Mesendoderm (in vitro differentiated cells): ENCODE measurements at regions not wholly inside any gene's neighbourhood (a gene's known extent, or its start where the extent isn't known, plus 50 kb on each side); places are given as distances from the start of the nearest gene placed in this dataset.

Source experiments
- DNase-seq: peaks from one replicate; pipeline ENCODE4 v3.0.0; 2013
- H2AK5ac ChIP-seq: 2 replicates; pipeline ENCODE4 v1.6.1; 2013; ENCODE audit warnings: low read length, inconsistent platforms
- H2BK120ac ChIP-seq: 2 replicates; pipeline ENCODE4 v1.6.1; 2013; ENCODE audit warnings: low read depth, mild to moderate bottlenecking, low read length, moderate library complexity, mixed read lengths
- H2BK15ac ChIP-seq: replicated peaks from 2 replicates; pipeline ENCODE4 v1.6.1; 2013; ENCODE audit warnings: low read depth, mild to moderate bottlenecking, moderate library complexity
- H2BK5ac ChIP-seq: 2 replicates; pipeline ENCODE4 v1.6.1; 2013; ENCODE audit warnings: low read length, inconsistent platforms
- H3K18ac ChIP-seq: 2 replicates; pipeline ENCODE4 v1.6.1; 2013; ENCODE audit warnings: mild to moderate bottlenecking, low read length, mixed read lengths
- H3K23ac ChIP-seq: one replicate; pipeline ENCODE4 v1.6.1; 2013; ENCODE audit warnings: low read length
- H3K27ac ChIP-seq: 2 replicates; pipeline ENCODE4 v1.5.1; 2013; ENCODE audit warnings: low read depth, mild to moderate bottlenecking, inconsistent platforms, low read length, moderate library complexity
- H3K27me3 ChIP-seq: 2 replicates; pipeline ENCODE4 v1.6.1; 2013; ENCODE audit warnings: low read length, control low read depth, mild to moderate bottlenecking, inconsistent platforms; ENCODE audit not compliant: insufficient read depth, poor library complexity
- H3K36me3 ChIP-seq: 2 replicates; pipeline ENCODE4 v1.6.1; 2013; ENCODE audit warnings: low read length, inconsistent platforms; ENCODE audit not compliant: control insufficient read depth, insufficient read depth
- H3K4ac ChIP-seq: one replicate; pipeline ENCODE4 v1.6.1; 2013; ENCODE audit warnings: low read depth, mild to moderate bottlenecking, low read length, moderate library complexity
- H3K4me1 ChIP-seq: 2 replicates; pipeline ENCODE4 v1.6.1; 2013; ENCODE audit warnings: low read depth, low read length, inconsistent platforms; ENCODE audit not compliant: control insufficient read depth
- H3K4me2 ChIP-seq: 2 replicates; pipeline ENCODE4 v1.6.1; 2013; ENCODE audit warnings: low read length
- H3K4me3 ChIP-seq: 2 replicates; pipeline ENCODE4 v1.5.1; 2013; ENCODE audit warnings: mild to moderate bottlenecking, low read length
- H3K56ac ChIP-seq: one replicate; pipeline ENCODE4 v1.6.1; 2013; ENCODE audit warnings: low read length
- H3K79me1 ChIP-seq: 2 replicates; pipeline ENCODE4 v1.6.1; 2013; ENCODE audit warnings: low read length, inconsistent platforms
- H3K79me2 ChIP-seq: 2 replicates; pipeline ENCODE4 v1.6.1; 2013; ENCODE audit warnings: mild to moderate bottlenecking, low read length; ENCODE audit not compliant: control insufficient read depth, insufficient read depth
- H3K9ac ChIP-seq: 2 replicates; pipeline ENCODE4 v1.6.1; 2013; ENCODE audit warnings: low read length, inconsistent platforms
- H4K5ac ChIP-seq: one replicate; pipeline ENCODE4 v1.6.1; 2013; ENCODE audit warnings: low read length
- H4K8ac ChIP-seq: one replicate; pipeline ENCODE4 v1.6.1; 2013; ENCODE audit warnings: low read depth, mild to moderate bottlenecking, control low read depth, low read length, moderate library complexity
- WGBS: extraction: QIAGEN DNeasy Blood & Tissue Kit; methylation state at CpG from one replicate; pipeline ENCODE4 v1.1.7; 2013; ENCODE audit warnings: low lambda C conversion rate, missing lambda C conversion rate; ENCODE audit not compliant: insufficient coverage; ENCODE audit errors: extremely low coverage; 5-methylcytosine and 5-hydroxymethylcytosine counted together

DNA sequence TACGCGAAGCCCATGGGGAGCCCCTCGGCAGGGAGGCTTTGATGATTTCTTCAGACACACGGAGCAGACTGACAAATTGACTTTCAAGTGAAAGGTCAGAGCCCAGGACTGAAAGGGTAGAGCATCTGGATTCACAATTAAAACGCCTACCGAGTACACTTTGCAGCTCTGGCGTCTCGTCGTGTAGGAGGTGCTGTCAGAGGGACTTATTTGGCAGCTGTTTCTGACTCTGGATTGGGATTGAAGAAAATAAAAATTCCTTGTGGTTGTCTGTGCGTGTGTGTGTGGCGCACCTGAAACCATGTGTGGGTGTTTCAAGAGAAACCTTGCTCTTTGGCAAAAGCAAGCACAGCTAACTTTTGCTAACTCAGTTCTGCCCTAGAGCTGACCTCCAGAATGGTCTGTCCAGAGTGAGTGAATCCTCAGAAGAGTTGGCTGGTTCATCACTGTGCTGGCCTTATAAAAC is 348.7 kb downstream of the HLX start:
- Histone ChIP-seq H2BK5ac (no peak overlapping the region), H3K4me3 (no peak overlapping the region), H3K56ac (no peak overlapping the region), H3K27ac (no peak overlapping the region), H2AK5ac (no peak overlapping the region), H3K27me3 (no peaks in the 10 kb centered on the region), H3K4me1 (peaks cover 6% of the 10 kb centered on the region), H3K4ac (no peak overlapping the region), H3K79me1 (no peaks in the 10 kb centered on the region), H3K79me2 (no peaks in the 10 kb centered on the region), H4K5ac (no peak overlapping the region), H4K8ac (no peak overlapping the region), H3K23ac (no peak overlapping the region), H2BK120ac (no peak overlapping the region), H3K18ac (no peak overlapping the region), H3K9ac (no peak overlapping the region), H2BK15ac (no peak overlapping the region), H3K36me3 (no peaks in the 10 kb centered on the region), H3K4me2 (no peak overlapping the region)
- DNase-seq = no peak
- WGBS = no CpG with 5 or more reads among the region's 11 CpGs

DNA sequence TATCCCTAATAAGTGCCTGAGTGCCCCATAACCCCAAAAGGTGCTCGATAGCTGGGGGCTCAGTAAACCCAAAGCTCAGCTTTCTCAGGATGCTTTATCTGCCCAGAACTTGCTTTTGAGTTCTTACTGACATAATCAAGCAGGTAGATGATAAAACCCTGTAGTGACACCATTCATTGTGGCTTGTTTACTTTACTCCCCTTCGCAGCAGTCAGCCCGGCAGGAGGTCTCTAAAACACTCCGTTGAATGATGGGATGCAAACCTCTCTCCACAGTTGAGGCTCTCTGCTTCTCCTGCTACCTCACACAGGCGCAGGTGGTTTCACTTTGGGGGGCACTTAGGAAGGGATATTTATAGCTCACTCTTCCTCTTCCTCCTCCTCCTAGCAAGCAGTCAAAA is 349.4 kb downstream of the HLX start:
- Histone ChIP-seq H3K23ac (no peak overlapping the region), H2BK15ac (no peak overlapping the region), H3K27ac (peak overlapping the region; percentile 17), H2BK5ac (no peak overlapping the region), H4K5ac (no peak overlapping the region), H3K4me3 (no peak overlapping the region), H2BK120ac (no peak overlapping the region), H3K4me2 (no peak overlapping the region), H4K8ac (no peak overlapping the region), H3K18ac (no peak overlapping the region), H2AK5ac (no peak overlapping the region), H3K9ac (no peak overlapping the region), H3K36me3 (no peaks in the 10 kb centered on the region), H3K27me3 (no peaks in the 10 kb centered on the region), H3K79me2 (no peaks in the 10 kb centered on the region), H3K79me1 (no peaks in the 10 kb centered on the region), H3K56ac (no peak overlapping the region), H3K4me1 (peaks cover 6% of the 10 kb centered on the region), H3K4ac (no peak overlapping the region)
- peak; percentile 84 for DNase-seq
- WGBS = no CpG with 5 or more reads among the region's 5 CpGs

DNA sequence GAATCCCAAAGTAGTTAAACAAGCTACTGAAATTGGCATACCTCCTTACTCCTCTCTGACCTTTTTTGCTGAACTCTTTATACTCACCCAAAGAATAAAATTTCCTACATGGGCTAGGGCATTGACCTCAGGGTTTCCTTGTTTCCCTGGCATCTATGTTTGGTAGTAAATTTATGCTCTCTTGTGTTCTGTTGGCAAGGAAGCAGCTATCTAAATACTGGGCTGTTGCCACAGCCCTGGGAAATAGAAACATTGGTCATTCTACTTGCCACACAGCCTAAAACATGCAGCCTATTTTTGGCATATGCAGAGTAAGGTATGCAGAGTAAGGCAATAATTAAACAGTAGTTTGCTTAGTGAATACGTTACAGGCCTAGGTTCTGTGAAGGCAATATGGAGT is 351.4 kb downstream of the HLX start:
- Histone ChIP-seq H3K79me2 (no peaks in the 10 kb centered on the region), H2BK120ac (peak overlapping the region; percentile 61), H2BK5ac (no peak overlapping the region), H3K36me3 (no peaks in the 10 kb centered on the region), H3K56ac (no peak overlapping the region), H3K9ac (no peak overlapping the region), H4K5ac (no peak overlapping the region), H3K23ac (no peak overlapping the region), H2BK15ac (no peak overlapping the region), H2AK5ac (no peak overlapping the region), H4K8ac (no peak overlapping the region), H3K79me1 (no peaks in the 10 kb centered on the region), H3K27ac (no peak overlapping the region), H3K4me3 (no peak overlapping the region), H3K4me1 (peaks cover 6% of the 10 kb centered on the region), H3K18ac (no peak overlapping the region), H3K4me2 (no peak overlapping the region), H3K4ac (no peak overlapping the region), H3K27me3 (no peaks in the 10 kb centered on the region)
- DNase-seq = no peak
- WGBS = no CpG with 5 or more reads among the region's 1 CpG

DNA sequence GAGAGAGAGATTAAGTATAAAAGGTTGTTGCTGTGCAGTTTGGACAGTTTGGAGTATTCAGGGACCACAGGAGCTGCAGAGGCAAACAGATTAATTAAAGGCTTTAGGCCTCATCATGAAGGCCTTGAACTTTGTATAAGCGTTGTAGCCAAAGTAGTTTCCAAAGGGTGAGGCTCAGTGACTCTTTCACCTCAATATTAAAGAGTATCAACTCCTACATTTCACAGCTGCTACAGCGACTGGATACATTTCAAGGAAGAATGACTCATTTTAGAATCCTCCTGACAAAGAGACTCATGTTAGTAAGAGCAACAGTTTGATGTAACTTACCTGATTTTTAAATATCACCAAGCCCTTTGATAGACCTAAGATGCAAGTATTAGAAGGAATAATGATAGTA is 355.5 kb downstream of the HLX start:
- Histone ChIP-seq H2AK5ac (no peak overlapping the region), H3K4me1 (no peaks in the 10 kb centered on the region), H3K27me3 (no peaks in the 10 kb centered on the region), H3K9ac (no peak overlapping the region), H3K36me3 (no peaks in the 10 kb centered on the region), H3K18ac (no peak overlapping the region), H2BK15ac (no peak overlapping the region), H3K56ac (no peak overlapping the region), H3K27ac (no peak overlapping the region), H3K4me3 (no peak overlapping the region), H4K5ac (no peak overlapping the region), H3K4me2 (no peak overlapping the region), H4K8ac (no peak overlapping the region), H3K79me2 (no peaks in the 10 kb centered on the region), H3K23ac (no peak overlapping the region), H3K4ac (no peak overlapping the region), H2BK120ac (no peak overlapping the region), H3K79me1 (no peaks in the 10 kb centered on the region), H2BK5ac (no peak overlapping the region)
- WGBS = no CpG with 5 or more reads among the region's 2 CpGs
- no peak for DNase-seq

DNA sequence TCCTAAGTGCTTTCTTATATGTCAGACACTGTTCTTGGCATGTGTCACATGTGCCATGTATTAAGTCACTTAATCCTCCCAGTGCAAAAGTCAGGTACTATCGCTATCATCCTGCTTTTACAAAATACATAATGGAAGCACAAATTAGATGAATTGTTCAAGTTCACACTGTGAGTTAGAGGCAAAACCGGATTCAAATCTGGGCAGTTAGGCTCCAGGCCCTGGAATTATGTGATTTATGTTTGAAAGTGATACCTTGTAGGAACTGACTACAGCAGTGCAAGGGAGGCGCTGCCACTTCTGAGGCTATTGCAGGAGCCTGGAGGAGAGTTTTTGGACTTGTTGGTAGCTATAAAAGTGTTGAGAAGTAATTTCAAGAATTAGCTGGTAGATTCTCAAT is 358.3 kb downstream of the HLX start:
- no peak overlapping the region for H3K4ac ChIP-seq
- no peak overlapping the region for H2BK15ac ChIP-seq
- WGBS = no CpG with 5 or more reads among the region's 3 CpGs
- no peak overlapping the region for H2BK120ac ChIP-seq
- H3K56ac ChIP-seq = no peak overlapping the region
- no peaks in the 10 kb centered on the region for H3K79me1 ChIP-seq
- H2AK5ac ChIP-seq = no peak overlapping the region
- no peaks in the 10 kb centered on the region for H3K4me1 ChIP-seq
- H3K4me3 ChIP-seq = no peak overlapping the region
- H3K27ac ChIP-seq = no peak overlapping the region
- H3K4me2 ChIP-seq = no peak overlapping the region
- H2BK5ac ChIP-seq = no peak overlapping the region
- H3K18ac ChIP-seq = no peak overlapping the region
- DNase-seq = no peak
- no peaks in the 10 kb centered on the region for H3K27me3 ChIP-seq
- H3K36me3 ChIP-seq = no peaks in the 10 kb centered on the region
- no peak overlapping the region for H3K23ac ChIP-seq
- no peaks in the 10 kb centered on the region for H3K79me2 ChIP-seq
- no peak overlapping the region for H4K8ac ChIP-seq
- H4K5ac ChIP-seq = no peak overlapping the region
- H3K9ac ChIP-seq = no peak overlapping the region

DNA sequence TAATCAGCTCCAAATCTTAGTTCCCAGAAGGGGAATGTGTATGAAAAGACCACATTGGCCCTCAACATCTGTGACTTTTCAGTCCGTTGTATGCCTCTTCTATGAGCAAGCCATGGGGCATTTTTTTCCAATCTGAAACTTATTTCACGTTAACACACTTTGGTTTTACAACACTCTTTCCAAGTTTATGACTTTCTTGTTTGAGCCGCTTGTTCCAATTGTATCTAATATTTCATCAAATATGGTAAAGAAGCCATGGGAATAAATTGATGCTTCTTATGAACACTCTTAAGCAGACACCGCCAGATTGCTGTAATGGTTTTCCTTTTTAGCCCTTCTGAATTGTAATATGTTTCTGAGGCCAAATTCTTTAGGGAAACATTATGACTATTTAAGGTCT is 359.9 kb downstream of the HLX start:
- H3K36me3 ChIP-seq = no peaks in the 10 kb centered on the region
- no peak overlapping the region for H2BK120ac ChIP-seq
- no peak overlapping the region for H4K8ac ChIP-seq
- H3K27ac ChIP-seq = no peak overlapping the region
- no peak overlapping the region for H3K18ac ChIP-seq
- H3K79me2 ChIP-seq = no peaks in the 10 kb centered on the region
- WGBS = no CpG with 5 or more reads among the region's 4 CpGs
- H3K4me2 ChIP-seq = no peak overlapping the region
- H3K27me3 ChIP-seq = no peaks in the 10 kb centered on the region
- no peak for DNase-seq
- H3K9ac ChIP-seq = no peak overlapping the region
- H2BK5ac ChIP-seq = no peak overlapping the region
- no peak overlapping the region for H2BK15ac ChIP-seq
- no peak overlapping the region for H3K56ac ChIP-seq
- no peak overlapping the region for H3K4me3 ChIP-seq
- no peak overlapping the region for H3K23ac ChIP-seq
- no peaks in the 10 kb centered on the region for H3K4me1 ChIP-seq
- no peak overlapping the region for H4K5ac ChIP-seq
- H2AK5ac ChIP-seq = no peak overlapping the region
- H3K4ac ChIP-seq = no peak overlapping the region
- no peaks in the 10 kb centered on the region for H3K79me1 ChIP-seq
